Uterus (tissue), 3 donors: ENCODE measurements at regions not wholly inside any gene's neighbourhood (a gene's known extent, or its start where the extent isn't known, plus 50 kb on each side); places are given as distances from the start of the nearest gene placed in this dataset.

Experiments used
- DNase-seq, 2 donors: peaks; one replicate each; pipeline ENCODE4 v3.0.0-alpha.2; 2019 to 2020
- H3K27ac ChIP-seq, 2 donors: fragments of 200-600 bp; sonication (generic); 1 replicate in 1 of 2; 2 replicates in 1 of 2; pipeline ENCODE4 v1.5.1; 2016 to 2018
- H3K27me3 ChIP-seq, 2 donors: fragments of 200-600 bp; sonication (generic); one replicate each; pipeline ENCODE4 v1.5.1; 2018 to 2019; ENCODE audit warnings: control low read depth in 1 of 2
- H3K36me3 ChIP-seq, 2 donors: fragments of 200-600 bp; sonication (generic); one replicate each; pipeline ENCODE4 v1.5.1; 2019; ENCODE audit warnings: control low read depth in 1 of 2
- H3K4me1 ChIP-seq, 2 donors: fragments of 200-600 bp; sonication (generic); one replicate each; pipeline ENCODE4 v1.5.1; 2018 to 2019; ENCODE audit warnings: control low read depth in 1 of 2
- H3K4me3 ChIP-seq, 2 donors: fragments of 200-600 bp; sonication (generic); 1 replicate in 1 of 2; 2 replicates in 1 of 2; pipeline ENCODE4 v1.5.1; 2018 to 2019; ENCODE audit warnings: mild to moderate bottlenecking in 1 of 2
- H3K9me3 ChIP-seq, 2 donors: fragments of 200-600 bp; sonication (generic); one replicate each; pipeline ENCODE4 v1.5.1; 2019; ENCODE audit warnings: control low read depth in 1 of 2
- CTCF ChIP-seq, 4 experiments: fragments of 200-600 bp in 2 of 4; fragments of 450-650 bp in 2 of 4; sonication (generic) in 2 of 4; IDR thresholded peaks; one replicate each; pipeline ENCODE4 v1.5.1; 2016 to 2019; ENCODE audit warnings: antibody characterized with exemption in 4 of 4, mild to moderate bottlenecking in 2 of 4, moderate library complexity in 1 of 4
- POLR2A ChIP-seq, 2 donors: fragments of 450-650 bp; IDR thresholded peaks; one replicate each; pipeline ENCODE4 v1.6.1; 2016; ENCODE audit warnings: antibody characterized with exemption in 2 of 2, mild to moderate bottlenecking in 1 of 2, moderate library complexity in 1 of 2
- intact Hi-C: fragments of 100-400 bp; cut with DNase I; formaldehyde crosslinking; loops from one replicate; pipeline ENCODE4 v1.15.1; 2023; ENCODE audit warnings: low total_unique reads
- donor health status: DM: yes; HTN: yes; CAD: no.

GRCh38 chr10:31749981-31750840, 178.4 kb downstream of the ARHGAP12 start:
- H3K9me3 ChIP-seq = no peaks in the 10 kb centered on the region
- no peaks in the 10 kb centered on the region for H3K36me3 ChIP-seq
- H3K27me3 ChIP-seq = no peaks in the 10 kb centered on the region
- H3K27ac ChIP-seq = peak overlapping the region; percentile 89
- TF ChIP-seq CTCF (IDR thresholded peaks at IDR 0.05) (no peak), POLR2A (IDR thresholded peaks at IDR 0.05) (no peak)
- intact Hi-C loops = no loop called here
- peaks cover 10 to 20% of the 10 kb centered on the region in 2 donors for H3K4me1 ChIP-seq
- no peak overlapping the region for H3K4me3 ChIP-seq
- DNase-seq = peak; percentile 75

GRCh38 chr10:31749301-31749700, 179.3 kb downstream of the ARHGAP12 start:
- Histone ChIP-seq H3K9me3 (no peaks in the 10 kb centered on the region), H3K27ac (peak overlapping the region; percentile 89), H3K4me3 (no peak overlapping the region), H3K36me3 (no peaks in the 10 kb centered on the region), H3K4me1 (peaks cover 10 to 20% of the 10 kb centered on the region in 2 donors), H3K27me3 (no peaks in the 10 kb centered on the region)
- TF ChIP-seq POLR2A (IDR thresholded peaks at IDR 0.05) (no peak), CTCF (IDR thresholded peaks at IDR 0.05) (no peak)
- intact Hi-C loops = no loop called here
- DNase-seq = no peak

GRCh38 chr10:31745612-31746376, 182.8 kb downstream of the ARHGAP12 start:
- Histone ChIP-seq H3K4me3 (no peak overlapping the region), H3K36me3 (no peaks in the 10 kb centered on the region), H3K27me3 (no peaks in the 10 kb centered on the region), H3K9me3 (no peaks in the 10 kb centered on the region), H3K27ac (no peak overlapping the region), H3K4me1 (peaks cover 10 to 14% of the 10 kb centered on the region in 2 donors)
- intact Hi-C loops = no loop called here
- no peak for TF ChIP-seq POLR2A (IDR thresholded peaks at IDR 0.05)
- TF ChIP-seq CTCF (IDR thresholded peaks at IDR 0.05) = no peak
- DNase-seq = no peak

GRCh38 chr10:31744025-31744424, 184.6 kb downstream of the ARHGAP12 start:
- no peaks in the 10 kb centered on the region for H3K27me3 ChIP-seq
- H3K9me3 ChIP-seq = no peaks in the 10 kb centered on the region
- TF ChIP-seq CTCF (IDR thresholded peaks at IDR 0.05) (no peak), POLR2A (IDR thresholded peaks at IDR 0.05) (no peak)
- H3K4me3 ChIP-seq = no peak overlapping the region
- no peak for DNase-seq
- no peaks in the 10 kb centered on the region for H3K4me1 ChIP-seq
- H3K27ac ChIP-seq = no peak overlapping the region
- intact Hi-C loops = no loop called here
- H3K36me3 ChIP-seq = no peaks in the 10 kb centered on the region

- Histone ChIP-seq H3K27me3 (no peaks in the 10 kb centered on the region), H3K4me1 (no peaks in the 10 kb centered on the region), H3K27ac (no peak overlapping the region), H3K36me3 (no peaks in the 10 kb centered on the region), H3K9me3 (no peaks in the 10 kb centered on the region), H3K4me3 (no peak overlapping the region)
- DNase-seq = no peak
- intact Hi-C loops = no loop called here
- TF ChIP-seq CTCF (IDR thresholded peaks at IDR 0.05) = no peak
- no peak for TF ChIP-seq POLR2A (IDR thresholded peaks at IDR 0.05)
Measured at GRCh38 chr10:31742255-31742654, 186.4 kb downstream of the ARHGAP12 start.
